CD4-positive, alpha-beta T cell (primary cell): ENCODE measurements at regions not wholly inside any gene's neighbourhood (a gene's known extent, or its start where the extent isn't known, plus 50 kb on each side); places are given as distances from the start of the nearest gene placed in this dataset.

ENCODE experiments used
- ATAC-seq: fragments of 200-7000 bp; cut with Tn5 transposase; one replicate; pipeline ENCODE4 v1.10.0; 2022; ENCODE audit warnings: mild to moderate bottlenecking; ENCODE audit not compliant: poor library complexity
- CTCF ChIA-PET: fragments of 350-600 bp; sonication (Branson Sonifier 250); formaldehyde crosslinking; loops from one replicate; lab custom pipeline; 2021; ENCODE audit warnings: antibody characterized with exemption, inconsistent platforms; lab: Charles Lee
- POLR2A ChIA-PET: fragments of 350-600 bp; sonication (Branson Sonifier 250); formaldehyde crosslinking; loops from one replicate; lab custom pipeline; 2021; ENCODE audit warnings: antibody characterized with exemption, inconsistent platforms; lab: Charles Lee
- DNase-seq, 14 experiments: peaks; one replicate each; pipeline ENCODE4 v3.0.0-alpha.2; 2013 to 2020; ENCODE audit warnings: mixed read lengths in 2 of 14
- H3K27ac ChIP-seq, 2 donors: one replicate each; pipeline versions ENCODE4 v1.5.1 to v1.7.0; 2013; ENCODE audit warnings: low read length in 2 of 2, low read depth in 1 of 2, mild to moderate bottlenecking in 1 of 2
- H3K27me3 ChIP-seq, 2 experiments: 1 replicate in 1 of 2; 2 replicates in 1 of 2; pipeline versions ENCODE4 v1.6.1 to v1.7.0; 2013; ENCODE audit warnings: low read length in 2 of 2, control low read depth in 1 of 2, mild to moderate bottlenecking in 1 of 2, moderate library complexity in 1 of 2; ENCODE audit not compliant: insufficient read depth in 2 of 2, control insufficient read depth in 1 of 2
- H3K36me3 ChIP-seq: one replicate; pipeline ENCODE4 v1.6.1; 2013; ENCODE audit warnings: low read length, control low read depth; ENCODE audit not compliant: insufficient read depth
- H3K4me1 ChIP-seq: one replicate; pipeline ENCODE4 v1.6.1; 2013; ENCODE audit warnings: low read length, control low read depth; ENCODE audit not compliant: insufficient read depth
- H3K4me3 ChIP-seq: one replicate; pipeline ENCODE4 v1.5.1; 2013; ENCODE audit warnings: mild to moderate bottlenecking, low read length, moderate library complexity
- H3K9me3 ChIP-seq, 2 experiments: 1 replicate in 1 of 2; 2 replicates in 1 of 2; pipeline versions ENCODE4 v1.6.1 to v1.7.0; 2013; ENCODE audit warnings: low read length in 2 of 2, mild to moderate bottlenecking in 2 of 2, control low read depth in 1 of 2, moderate library complexity in 1 of 2; ENCODE audit not compliant: control insufficient read depth in 1 of 2, insufficient read depth in 1 of 2
- H3K27ac Mint-ChIP-seq: one replicate; pipeline ENCODE4 v1.8.0; 2020; ENCODE audit warnings: mixed read lengths
- H3K27me3 Mint-ChIP-seq: one replicate; pipeline ENCODE4 v1.8.0; 2021; ENCODE audit warnings: mixed read lengths
- H3K36me3 Mint-ChIP-seq: one replicate; pipeline ENCODE4 v1.8.0; 2021; ENCODE audit warnings: low read depth, mixed read lengths
- H3K4me1 Mint-ChIP-seq: one replicate; pipeline ENCODE4 v1.8.0; 2021; ENCODE audit warnings: low read depth, mixed read lengths
- H3K4me3 Mint-ChIP-seq: one replicate; pipeline ENCODE4 v1.8.0; 2020; ENCODE audit warnings: mild to moderate bottlenecking, mixed read lengths
- H3K9me3 Mint-ChIP-seq: one replicate; pipeline ENCODE4 v1.8.0; 2020; ENCODE audit warnings: mixed read lengths
- intact Hi-C, 2 experiments: fragments of 100-400 bp; cut with DNase I in 1 of 2; cut with micrococcal nuclease in 1 of 2; formaldehyde crosslinking; loops; one replicate each; pipeline versions ENCODE4 v1.15.1 to v1.9.0; 2023 to 2025; cut with DNase I, micrococcal nuclease
- TF ChIP-seq, protein P1 (sequence below): fragments of 200-600 bp; IDR thresholded peaks from one replicate; pipeline ENCODE4 v1.8.0; 2022; ENCODE audit warnings: antibody characterized with exemption, mild to moderate bottlenecking

DNA sequence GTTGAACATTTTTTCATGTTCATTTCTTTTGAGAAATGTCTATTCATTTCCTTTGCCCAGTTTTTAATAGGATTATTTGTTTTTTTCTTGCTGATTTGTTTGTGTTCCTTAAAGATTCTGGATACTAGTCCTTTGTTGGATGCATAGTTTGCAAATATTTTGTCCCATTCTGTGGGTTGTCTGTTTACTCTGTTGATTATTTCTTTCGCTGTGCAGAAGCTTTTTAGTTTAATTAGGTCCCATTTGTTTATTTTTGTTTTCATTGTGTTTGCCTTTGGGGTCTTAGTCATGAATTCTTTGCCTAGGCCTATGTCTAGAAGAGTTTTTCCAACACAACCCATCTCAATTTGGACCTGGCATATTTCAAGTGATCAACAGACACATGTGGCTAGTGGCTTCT, 116.1 kb upstream of the GALNT2 start:
- no peaks in the 10 kb centered on the region for H3K36me3 ChIP-seq
- H3K27ac ChIP-seq: no peak overlapping the region
- ATAC-seq (no peak), DNase-seq (no peak)
- no peak overlapping the region for H3K4me3 ChIP-seq
- H3K4me3 Mint-ChIP-seq: no peak overlapping the region
- no peaks in the 10 kb centered on the region for H3K4me1 ChIP-seq
- no peak overlapping the region for H3K27ac Mint-ChIP-seq
- H3K27me3 ChIP-seq: no peaks in the 10 kb centered on the region
- H3K4me1 Mint-ChIP-seq: peaks cover 16% of the 10 kb centered on the region
- ChIA-PET CTCF (no interaction called here), POLR2A (no interaction called here)
- H3K27me3 Mint-ChIP-seq: no peaks in the 10 kb centered on the region
- H3K9me3 ChIP-seq: no peaks in the 10 kb centered on the region
- intact Hi-C loops: no loop called here
- H3K36me3 Mint-ChIP-seq: no peaks in the 10 kb centered on the region
- TF ChIP-seq, protein P1, sequence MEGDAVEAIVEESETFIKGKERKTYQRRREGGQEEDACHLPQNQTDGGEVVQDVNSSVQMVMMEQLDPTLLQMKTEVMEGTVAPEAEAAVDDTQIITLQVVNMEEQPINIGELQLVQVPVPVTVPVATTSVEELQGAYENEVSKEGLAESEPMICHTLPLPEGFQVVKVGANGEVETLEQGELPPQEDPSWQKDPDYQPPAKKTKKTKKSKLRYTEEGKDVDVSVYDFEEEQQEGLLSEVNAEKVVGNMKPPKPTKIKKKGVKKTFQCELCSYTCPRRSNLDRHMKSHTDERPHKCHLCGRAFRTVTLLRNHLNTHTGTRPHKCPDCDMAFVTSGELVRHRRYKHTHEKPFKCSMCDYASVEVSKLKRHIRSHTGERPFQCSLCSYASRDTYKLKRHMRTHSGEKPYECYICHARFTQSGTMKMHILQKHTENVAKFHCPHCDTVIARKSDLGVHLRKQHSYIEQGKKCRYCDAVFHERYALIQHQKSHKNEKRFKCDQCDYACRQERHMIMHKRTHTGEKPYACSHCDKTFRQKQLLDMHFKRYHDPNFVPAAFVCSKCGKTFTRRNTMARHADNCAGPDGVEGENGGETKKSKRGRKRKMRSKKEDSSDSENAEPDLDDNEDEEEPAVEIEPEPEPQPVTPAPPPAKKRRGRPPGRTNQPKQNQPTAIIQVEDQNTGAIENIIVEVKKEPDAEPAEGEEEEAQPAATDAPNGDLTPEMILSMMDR: no peak
- H3K9me3 Mint-ChIP-seq: no peaks in the 10 kb centered on the region

DNA sequence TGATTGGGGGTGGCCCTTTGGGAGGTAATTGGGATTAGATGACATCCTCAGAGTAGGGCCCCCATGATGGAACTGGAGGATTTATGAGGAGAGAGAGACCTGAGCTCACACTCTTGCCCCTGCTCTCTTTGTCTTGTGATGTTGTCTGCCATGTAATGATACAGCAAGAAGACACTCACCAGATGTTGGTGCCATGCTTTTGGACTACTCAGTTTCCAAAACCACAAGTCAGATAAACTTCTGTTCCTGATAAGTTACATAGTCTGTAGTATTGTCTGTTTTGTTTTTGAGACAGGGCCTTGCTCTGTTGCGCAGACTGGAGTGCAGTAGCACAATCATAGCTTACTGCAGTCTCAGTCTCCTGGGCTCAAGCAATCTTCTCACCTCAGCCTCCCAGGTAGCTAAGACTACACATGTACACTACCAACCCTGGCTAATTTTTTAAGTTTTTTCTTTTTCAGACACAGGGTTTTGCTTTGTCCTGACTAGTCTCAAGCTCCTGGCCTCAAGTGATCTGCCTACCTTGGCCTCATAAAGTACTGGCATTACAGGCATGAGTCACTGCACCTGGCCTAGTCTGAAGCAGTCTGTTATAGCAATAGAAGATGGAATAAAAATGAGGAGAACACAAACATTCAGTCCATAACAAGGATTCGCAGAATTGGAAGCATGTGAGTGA, 115.0 kb upstream of the GALNT2 start:
- Mint-ChIP-seq H3K4me1 (peaks cover 16% of the 10 kb centered on the region), H3K9me3 (no peaks in the 10 kb centered on the region), H3K36me3 (no peaks in the 10 kb centered on the region), H3K27ac (no peak overlapping the region), H3K27me3 (no peaks in the 10 kb centered on the region), H3K4me3 (no peak overlapping the region)
- TF ChIP-seq, protein P1: no peak
- Histone ChIP-seq H3K27me3 (no peaks in the 10 kb centered on the region), H3K4me3 (no peak overlapping the region), H3K9me3 (no peaks in the 10 kb centered on the region), H3K4me1 (no peaks in the 10 kb centered on the region), H3K27ac (no peak overlapping the region), H3K36me3 (no peaks in the 10 kb centered on the region)
- no peak for ATAC-seq
- ChIA-PET POLR2A (no interaction called here), CTCF (no interaction called here)
- no peak for DNase-seq
- intact Hi-C loops: no loop called here

DNA sequence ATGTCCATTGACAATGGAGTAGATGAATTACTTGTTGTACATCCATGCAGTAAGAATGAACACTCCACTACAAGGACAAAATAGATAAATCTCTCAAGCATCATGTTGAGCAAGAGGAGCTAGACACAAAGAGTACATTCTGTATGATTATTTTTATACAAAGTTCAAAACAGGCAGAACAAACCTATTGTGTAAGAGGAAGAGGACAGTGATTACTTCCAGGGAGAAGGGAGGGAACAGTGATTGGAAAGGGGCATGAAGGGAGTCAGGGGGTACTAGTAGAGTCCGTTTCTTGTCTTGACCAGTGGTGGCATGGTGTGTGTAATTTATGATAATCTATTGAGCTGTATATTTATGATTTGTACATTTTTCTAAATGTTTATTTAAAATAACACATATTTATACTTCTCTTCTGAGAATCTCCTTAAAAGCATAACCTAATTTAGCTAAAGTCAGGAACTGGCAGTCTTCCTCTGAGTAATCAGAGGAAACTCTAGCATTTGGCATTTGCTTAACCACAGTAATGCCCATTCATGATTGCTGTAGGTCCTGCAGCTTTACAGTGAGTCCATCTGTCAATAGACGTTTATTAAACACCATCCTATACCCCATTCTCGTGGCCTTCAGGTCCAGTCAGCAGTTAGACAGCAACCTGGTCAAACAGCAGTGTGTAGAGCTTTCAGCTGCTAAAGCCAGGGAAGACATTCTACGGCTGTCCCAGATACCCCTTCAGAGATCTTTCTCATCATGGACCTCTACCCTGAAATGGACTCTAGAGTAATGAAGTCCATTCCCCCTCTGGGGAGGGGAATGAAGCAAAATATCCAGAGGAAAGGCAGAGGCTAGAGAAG, 114.1 kb upstream of the GALNT2 start:
- ChIA-PET CTCF (no interaction called here), POLR2A (no interaction called here)
- Mint-ChIP-seq H3K27ac (no peak overlapping the region), H3K4me3 (no peak overlapping the region), H3K27me3 (no peaks in the 10 kb centered on the region), H3K4me1 (peaks cover 16% of the 10 kb centered on the region), H3K36me3 (no peaks in the 10 kb centered on the region), H3K9me3 (no peaks in the 10 kb centered on the region)
- Histone ChIP-seq H3K27me3 (no peaks in the 10 kb centered on the region), H3K9me3 (no peaks in the 10 kb centered on the region), H3K27ac (no peak overlapping the region), H3K4me1 (no peaks in the 10 kb centered on the region), H3K4me3 (no peak overlapping the region), H3K36me3 (no peaks in the 10 kb centered on the region)
- TF ChIP-seq, protein P1: no peak
- no peak for DNase-seq
- intact Hi-C loops: no loop called here
- ATAC-seq: no peak
